Activated CD4-positive, alpha-beta T cell treated with anti-CD3 and anti-CD28 coated beads for 4 hours (primary cell): ENCODE measurements at regions not wholly inside any gene's neighbourhood (a gene's known extent, or its start where the extent isn't known, plus 50 kb on each side); places are given as distances from the start of the nearest gene placed in this dataset.

ENCODE experiments used
- DNase-seq, 2 donors: peaks; one replicate each; pipeline ENCODE4 v3.0.0-alpha.2; 2020

GRCh38 chr7:32169228-32169627, 99.0 kb upstream of the PDE1C start:
- no peak for DNase-seq

GRCh38 chr7:32167815-32168214, 97.6 kb upstream of the PDE1C start:
- DNase-seq, result no peak

- DNase-seq, result no peak
Measured at GRCh38 chr7:32167256-32167655, 97.0 kb upstream of the PDE1C start.

- DNase-seq, result no peak
Measured at GRCh38 chr7:32164341-32164996, 94.3 kb upstream of the PDE1C start.

GRCh38 chr7:32163896-32164295, 93.7 kb upstream of the PDE1C start:
- no peak for DNase-seq

GRCh38 chr7:32163141-32163806, 93.1 kb upstream of the PDE1C start:
- no peak for DNase-seq

- DNase-seq, result no peak
Measured at GRCh38 chr7:32161708-32162107, 91.5 kb upstream of the PDE1C start.

GRCh38 chr7:32158751-32159745, 88.8 kb upstream of the PDE1C start:
- no peak for DNase-seq

GRCh38 chr7:32158076-32158475, 87.9 kb upstream of the PDE1C start:
- no peak for DNase-seq

- no peak for DNase-seq
Measured at GRCh38 chr7:32155712-32156111, 85.5 kb upstream of the PDE1C start.

- no peak for DNase-seq
Measured at GRCh38 chr7:32154797-32155196, 84.6 kb upstream of the PDE1C start.

GRCh38 chr7:32153006-32153405, 82.8 kb upstream of the PDE1C start:
- DNase-seq, result no peak

GRCh38 chr7:32152576-32152975, 82.4 kb upstream of the PDE1C start:
- no peak for DNase-seq

- no peak for DNase-seq
Measured at GRCh38 chr7:32150589-32150988, 80.4 kb upstream of the PDE1C start.

- DNase-seq, result no peak
Measured at GRCh38 chr7:32150039-32150438, 79.8 kb upstream of the PDE1C start.

- DNase-seq, result no peak
Measured at GRCh38 chr7:32147546-32148268, 77.5 kb upstream of the PDE1C start.

- no peak for DNase-seq
Measured at GRCh38 chr7:32145911-32146310, 75.7 kb upstream of the PDE1C start.

GRCh38 chr7:32144676-32145075, 74.5 kb upstream of the PDE1C start:
- no peak for DNase-seq

- DNase-seq, result no peak
Measured at GRCh38 chr7:32143301-32143700, 73.1 kb upstream of the PDE1C start.

- no peak for DNase-seq
Measured at GRCh38 chr7:32142649-32143048, 72.4 kb upstream of the PDE1C start.

- no peak for DNase-seq
Measured at GRCh38 chr7:32140210-32140939, 70.2 kb upstream of the PDE1C start.

GRCh38 chr7:32137059-32137458, 66.9 kb upstream of the PDE1C start:
- no peak for DNase-seq
